ENCODE measurements at regions not wholly inside any gene's neighbourhood (a gene's known extent, or its start where the extent isn't known, plus 50 kb on each side); places are given as distances from the start of the nearest gene placed in this dataset.
"Not testable (repeated sequence)": the region's sequence is repeated elsewhere in the genome, so short reads cannot be mapped to it uniquely, and the experiment has no call there.

- DNase-seq (ENCODE audit: low read depth in 4 of 4, low spot score in 3 of 4): no peak
Observed at GRCh38 chr1:82377201-82377884, 576.6 kb downstream of the ADGRL2 start.

- no peak for DNase-seq (ENCODE audit: low read depth in 4 of 4, low spot score in 3 of 4)
Observed at GRCh38 chr1:82373710-82374109, 573.0 kb downstream of the ADGRL2 start.

DNA sequence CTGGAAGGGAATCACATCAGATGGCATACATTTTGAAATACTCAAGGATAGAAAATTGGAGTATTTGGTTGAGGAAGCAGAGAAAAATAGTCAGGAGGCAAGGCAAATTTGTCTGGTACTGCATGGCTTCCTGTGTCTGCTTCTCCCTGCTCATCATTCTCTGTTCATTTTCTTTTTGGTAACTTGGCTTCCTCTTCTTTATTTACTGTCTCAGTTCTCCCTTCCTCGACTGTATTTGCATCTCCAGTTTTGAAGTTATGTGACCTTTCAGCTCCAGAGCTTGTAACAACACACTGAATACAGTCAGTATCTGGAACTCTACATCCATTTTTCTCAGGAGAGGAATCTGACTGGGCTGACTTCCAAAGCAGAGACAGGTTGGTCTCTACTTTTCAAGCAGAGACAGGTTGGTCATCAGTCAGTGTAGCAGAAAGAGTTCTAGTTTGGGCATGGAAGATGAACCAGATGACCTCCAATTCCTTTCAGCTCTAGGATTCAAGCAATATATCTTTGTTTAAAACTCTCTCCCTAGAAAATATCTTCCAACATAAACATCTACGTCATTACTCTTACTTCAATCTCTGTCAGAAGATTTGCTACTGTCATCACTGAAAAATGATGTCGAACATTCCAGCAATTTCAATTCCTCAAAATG is 571.2 kb downstream of the ADGRL2 start:
- DNase-seq (ENCODE audit: low read depth in 4 of 4, low spot score in 3 of 4): no peak

GRCh38 chr1:82367456-82367855 is 566.7 kb downstream of the ADGRL2 start:
- DNase-seq (ENCODE audit: low read depth in 4 of 4, low spot score in 3 of 4): no peak

GRCh38 chr1:82366689-82367088 is 566.0 kb downstream of the ADGRL2 start:
- DNase-seq (ENCODE audit: low read depth in 4 of 4, low spot score in 3 of 4): no peak

- not testable (repeated sequence) for DNase-seq (ENCODE audit: low read depth in 4 of 4, low spot score in 3 of 4)
Observed at GRCh38 chr1:82359541-82359940, 558.8 kb downstream of the ADGRL2 start.

DNA sequence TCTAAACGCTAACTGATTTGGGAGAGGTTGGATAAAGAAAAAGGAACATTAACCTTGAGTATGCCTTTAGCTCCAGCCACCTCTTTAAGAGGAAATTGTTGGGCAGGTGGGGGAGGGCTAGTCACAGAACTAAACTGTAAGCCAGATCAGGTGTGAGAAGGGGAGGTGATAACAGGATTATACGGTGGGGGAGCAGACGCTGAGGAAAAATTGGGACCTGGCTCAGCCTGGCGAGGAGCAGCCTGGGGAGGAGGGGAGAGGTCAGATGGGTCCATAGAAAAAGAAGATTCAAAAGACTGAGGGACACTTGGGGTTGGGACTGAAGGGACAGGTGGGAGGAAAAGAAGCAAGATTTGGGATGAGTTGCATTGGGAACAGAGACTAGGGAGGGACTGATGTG is 558.0 kb downstream of the ADGRL2 start:
- DNase-seq (ENCODE audit: low read depth in 4 of 4, low spot score in 3 of 4): not testable (repeated sequence)

GRCh38 chr1:82354546-82354945 is 553.8 kb downstream of the ADGRL2 start:
- not testable (repeated sequence) for DNase-seq (ENCODE audit: low read depth in 4 of 4, low spot score in 3 of 4)

DNA sequence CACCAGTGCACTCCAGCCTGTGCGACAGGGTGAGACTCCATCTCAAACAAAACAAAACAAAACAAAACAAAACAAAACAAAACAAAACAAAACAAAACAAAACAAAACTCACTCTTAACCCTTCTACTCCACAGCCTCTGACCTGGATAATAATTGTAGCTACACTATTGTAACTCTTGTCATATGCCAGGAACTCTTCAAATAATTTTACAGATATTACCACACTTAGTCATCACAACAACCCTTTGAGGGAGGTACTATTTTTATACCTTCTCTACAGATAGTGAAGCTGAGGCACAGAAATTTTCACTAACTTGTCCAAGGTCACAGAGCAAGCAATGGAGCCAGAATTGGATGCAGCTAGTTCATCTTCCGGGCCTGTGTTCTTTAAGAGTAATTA is 547.8 kb downstream of the ADGRL2 start:
- DNase-seq (ENCODE audit: low read depth in 4 of 4, low spot score in 3 of 4): no peak

DNA sequence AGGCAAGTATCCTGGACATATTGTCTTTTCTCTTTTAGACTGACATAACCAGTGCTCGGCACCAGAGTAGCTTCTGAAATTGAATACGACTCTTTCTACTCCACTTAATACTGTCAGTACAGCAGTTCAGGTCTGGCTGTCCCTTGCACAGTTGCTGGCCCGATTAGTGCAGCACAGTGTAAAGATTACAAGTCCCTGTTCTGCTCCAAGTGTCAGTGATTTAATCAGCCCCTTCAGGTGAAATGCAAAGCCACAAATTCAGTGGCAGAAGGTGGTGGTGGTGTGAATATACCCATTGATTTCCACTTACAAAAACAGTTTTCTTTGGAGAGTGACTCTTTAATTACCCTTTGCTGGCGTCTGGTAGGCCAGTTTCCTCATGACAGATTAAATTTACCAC is 545.4 kb downstream of the ADGRL2 start:
- DNase-seq (ENCODE audit: low read depth in 4 of 4, low spot score in 3 of 4): no peak

DNA sequence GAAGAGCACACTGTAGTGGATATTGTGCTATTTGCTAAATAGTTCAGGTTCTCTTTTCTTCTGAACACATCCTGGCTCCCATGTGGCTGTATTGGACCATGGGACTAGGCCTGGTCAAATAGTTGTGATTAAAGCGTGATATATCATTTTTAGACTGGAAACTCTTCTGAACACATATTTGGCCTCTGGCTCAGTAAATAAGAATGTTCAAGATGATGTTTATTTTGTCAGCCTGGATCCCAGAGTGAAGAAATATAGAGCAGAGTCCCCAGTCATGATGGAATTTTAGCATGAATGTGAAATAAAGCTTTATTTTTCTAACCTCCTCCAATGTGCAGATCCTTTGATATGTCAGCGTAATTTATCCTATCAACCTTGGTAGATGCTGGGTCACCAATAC is 542.6 kb downstream of the ADGRL2 start:
- DNase-seq (ENCODE audit: low read depth in 4 of 4, low spot score in 3 of 4): no peak

GRCh38 chr1:82337635-82338034 is 536.9 kb downstream of the ADGRL2 start:
- no peak for DNase-seq (ENCODE audit: low read depth in 4 of 4, low spot score in 3 of 4)

DNA sequence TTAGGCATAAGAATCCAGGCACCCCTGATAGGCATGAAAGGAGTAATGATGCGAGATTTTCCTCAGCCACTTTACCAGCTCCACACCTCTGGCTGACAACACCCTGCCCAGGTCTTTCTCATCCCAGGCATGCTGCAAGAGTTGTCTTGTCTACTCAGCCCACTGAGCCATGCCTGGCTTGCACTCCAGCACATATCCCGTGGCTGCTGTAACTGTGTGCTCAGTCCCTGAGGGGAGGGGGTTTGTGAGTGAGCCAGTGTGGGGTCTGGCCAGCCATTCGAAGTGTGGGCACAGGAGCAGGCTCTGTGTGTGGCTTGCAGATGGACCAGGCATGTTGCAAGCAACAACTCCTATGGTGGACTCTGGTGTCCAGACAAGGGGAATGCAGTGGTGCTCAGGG is 529.6 kb downstream of the ADGRL2 start:
- no peak for DNase-seq (ENCODE audit: low read depth in 4 of 4, low spot score in 3 of 4)

DNA sequence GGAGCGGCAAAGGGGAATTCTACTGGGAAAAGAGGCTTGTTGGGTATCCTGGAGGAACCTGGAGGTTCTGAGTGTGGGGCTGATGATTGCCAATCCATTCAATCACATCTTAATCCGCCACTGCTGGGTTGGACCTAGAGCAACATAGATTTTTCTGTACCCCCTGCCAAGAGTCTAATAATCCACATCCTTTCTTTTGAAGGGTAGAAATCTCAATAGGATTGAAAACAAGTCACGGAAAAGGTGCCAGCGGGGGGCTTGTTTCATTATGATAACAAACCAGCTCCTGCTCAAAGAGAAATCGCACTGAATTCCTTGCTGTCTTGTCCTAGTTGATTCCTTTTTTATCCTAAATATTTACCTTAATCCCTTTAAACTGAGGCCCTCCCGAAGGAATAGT is 528.5 kb downstream of the ADGRL2 start:
- DNase-seq (ENCODE audit: low read depth in 4 of 4, low spot score in 3 of 4): no peak

DNA sequence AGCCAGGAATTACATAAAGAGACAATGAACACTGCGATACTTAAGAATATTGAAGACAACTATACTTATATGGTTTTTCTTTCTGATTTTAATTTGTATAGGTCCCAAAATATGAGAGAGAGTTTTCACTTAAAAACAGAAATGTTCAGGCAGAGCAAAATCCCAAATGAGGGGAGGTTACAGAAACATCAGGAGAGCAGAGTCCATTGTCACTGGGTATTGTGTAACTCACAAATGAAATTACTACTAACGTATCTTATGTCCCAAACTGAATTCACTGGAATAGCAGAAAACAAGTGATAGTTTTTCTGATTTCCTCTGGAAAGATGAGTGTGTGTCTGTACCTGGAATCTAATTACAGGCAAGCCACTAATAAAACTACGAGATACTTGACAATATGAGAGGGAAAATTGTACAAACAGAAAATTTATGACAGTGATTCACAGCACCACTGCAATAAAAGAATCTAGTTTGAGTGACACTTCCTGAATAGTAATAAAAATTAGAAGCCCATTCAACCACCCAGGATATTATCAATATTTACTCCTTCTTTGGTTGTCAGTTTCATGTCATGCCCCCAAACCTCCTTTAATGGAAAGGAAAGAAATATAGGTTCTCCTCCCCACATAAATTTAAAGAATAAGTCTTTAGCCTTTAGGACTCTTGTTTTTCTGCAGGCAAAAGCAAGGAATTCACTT is 522.6 kb downstream of the ADGRL2 start:
- no peak for DNase-seq (ENCODE audit: low read depth in 4 of 4, low spot score in 3 of 4)

DNA sequence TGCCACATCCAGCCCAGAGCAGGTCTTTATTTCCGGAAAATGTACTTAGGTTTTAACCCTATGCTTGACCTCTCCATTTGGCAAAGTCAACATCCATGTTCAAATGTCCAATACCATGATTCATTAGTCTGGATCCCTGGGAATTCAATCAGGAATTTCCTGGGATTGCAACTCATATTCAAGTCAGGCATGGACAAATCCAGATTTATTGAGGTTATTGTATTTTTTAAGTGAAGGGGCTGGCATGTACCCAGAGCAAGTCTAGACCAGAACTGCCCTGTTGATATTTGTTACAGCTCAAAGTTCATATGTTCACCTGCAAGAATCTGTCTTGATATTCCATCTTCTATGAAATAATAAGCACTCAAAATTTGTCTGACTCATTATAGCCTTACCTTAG is 521.1 kb downstream of the ADGRL2 start:
- DNase-seq (ENCODE audit: low read depth in 4 of 4, low spot score in 3 of 4): no peak

DNA sequence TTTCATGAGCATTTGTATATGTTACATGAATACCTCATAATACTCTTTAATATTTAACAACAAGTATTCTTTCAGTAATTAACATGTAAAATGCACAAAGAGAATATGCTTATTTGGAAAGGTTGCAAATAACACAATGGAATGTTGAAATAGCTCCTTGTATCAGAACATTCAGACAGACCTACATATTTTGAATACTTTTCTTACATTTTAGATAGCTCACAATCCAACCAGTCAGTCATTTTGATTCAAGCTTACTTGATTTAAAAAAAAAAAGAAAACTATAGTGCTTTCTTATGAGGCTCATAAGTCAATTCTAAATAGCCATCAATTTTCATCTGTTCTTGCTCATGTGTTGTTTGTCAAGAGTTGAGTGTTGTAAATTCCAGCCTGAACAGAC is 518.8 kb downstream of the ADGRL2 start:
- no peak for DNase-seq (ENCODE audit: low read depth in 4 of 4, low spot score in 3 of 4)

DNA sequence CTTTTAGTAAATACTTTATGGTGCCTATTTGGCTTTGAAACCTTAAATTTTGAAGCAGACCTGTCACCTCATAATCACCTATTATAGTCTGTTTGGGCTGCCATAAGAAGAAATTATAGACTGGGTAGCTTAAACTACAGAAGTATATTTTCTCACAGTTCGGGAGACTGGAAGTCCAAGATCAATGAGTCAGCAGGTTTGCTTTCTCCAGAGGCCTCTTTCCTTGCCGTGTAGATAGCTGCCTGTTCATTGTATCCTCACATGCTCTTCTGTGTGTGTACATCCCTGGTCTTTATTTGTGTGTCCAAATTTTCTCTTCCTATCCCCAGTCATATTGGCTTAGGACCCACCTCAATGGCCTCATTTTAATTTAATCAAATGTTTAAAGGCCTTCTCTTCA is 518.2 kb downstream of the ADGRL2 start:
- no peak for DNase-seq (ENCODE audit: low read depth in 4 of 4, low spot score in 3 of 4)

DNA sequence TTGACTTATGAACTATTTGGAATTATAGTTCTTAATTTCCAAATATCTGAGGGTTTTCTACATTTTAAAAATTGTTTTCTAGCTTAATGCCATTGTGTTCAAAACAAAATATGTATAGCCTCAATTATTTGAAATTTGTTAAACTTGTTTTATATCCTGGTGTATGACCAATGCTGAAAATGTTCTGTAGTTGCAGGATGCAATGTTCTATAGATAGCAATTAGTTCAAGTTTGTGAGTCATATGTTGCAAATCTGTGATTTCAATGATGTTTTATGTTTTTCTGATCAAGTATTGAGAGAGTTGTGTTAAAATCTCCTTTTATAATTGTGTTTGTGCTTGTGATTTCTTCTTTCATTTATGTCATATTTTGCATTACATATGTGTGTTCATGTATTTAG is 517.5 kb downstream of the ADGRL2 start:
- DNase-seq (ENCODE audit: low read depth in 4 of 4, low spot score in 3 of 4): no peak

- no peak for DNase-seq (ENCODE audit: low read depth in 4 of 4, low spot score in 3 of 4)
Observed at GRCh38 chr1:82317671-82318070, 516.9 kb downstream of the ADGRL2 start.

DNA sequence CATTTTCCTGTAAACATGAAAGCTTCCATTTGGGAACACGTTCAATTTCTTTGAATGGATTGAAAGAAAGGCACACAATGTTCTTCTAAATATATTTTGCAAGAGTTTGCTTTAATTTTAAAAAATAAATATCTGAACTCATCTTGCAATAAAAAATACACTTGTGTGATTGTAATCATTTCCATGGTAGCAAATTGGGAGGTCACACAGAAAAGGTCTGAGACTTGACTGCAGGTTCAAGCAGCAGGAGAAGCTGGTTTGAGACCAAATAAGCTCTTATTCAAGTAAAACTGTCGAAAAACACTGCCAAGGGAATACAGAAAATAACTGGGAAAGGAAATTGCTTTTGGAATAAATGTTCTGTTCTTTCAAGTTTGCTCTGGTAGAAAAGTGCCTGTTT is 498.9 kb downstream of the ADGRL2 start:
- DNase-seq (ENCODE audit: low read depth in 4 of 4, low spot score in 3 of 4): no peak

GRCh38 chr1:82299056-82299455 is 498.3 kb downstream of the ADGRL2 start:
- DNase-seq (ENCODE audit: low read depth in 4 of 4, low spot score in 3 of 4): no peak
